HG02938 (cell line): ENCODE measurements at regions not wholly inside any gene's neighbourhood (a gene's known extent, or its start where the extent isn't known, plus 50 kb on each side); places are given as distances from the start of the nearest gene placed in this dataset.
"Not testable (repeated sequence)": the region's sequence is repeated elsewhere in the genome, so short reads cannot be mapped to it uniquely, and the experiment has no call there.

Source experiments
- ATAC-seq: cut with Tn5 transposase; IDR thresholded peaks from one replicate; pipeline ENCODE4 v1.9.1; 2021; ENCODE audit warnings: mild to moderate bottlenecking, moderate library complexity; ENCODE audit not compliant: unreplicated experiment

- no peak for ATAC-seq
Measured at GRCh38 chr1:222077206-222077605, 335.3 kb upstream of the DUSP10 start.

- ATAC-seq: no peak
Measured at GRCh38 chr1:222074317-222074716, 332.4 kb upstream of the DUSP10 start.

- ATAC-seq: no peak
Measured at GRCh38 chr1:222073307-222073995, 331.6 kb upstream of the DUSP10 start.

DNA sequence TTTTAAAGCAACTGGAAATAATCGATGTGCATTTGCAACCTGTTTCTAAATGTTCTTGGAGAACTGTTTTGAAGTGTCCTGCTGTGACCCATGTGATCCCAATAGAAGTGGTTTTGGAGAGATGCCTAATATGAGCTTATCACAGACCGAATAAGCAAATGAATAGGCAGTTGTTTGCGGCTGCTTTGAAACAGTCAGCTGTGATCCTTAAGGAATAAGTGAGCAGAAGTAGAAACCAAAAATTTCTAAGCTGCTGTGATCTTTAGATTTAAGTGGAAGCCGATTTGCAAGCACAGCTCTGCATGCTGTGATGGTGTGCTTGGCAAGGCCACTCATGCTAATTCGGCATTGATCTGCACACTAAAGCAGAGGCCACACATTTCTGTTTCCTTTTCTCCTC, 329.5 kb upstream of the DUSP10 start:
- ATAC-seq: no peak

DNA sequence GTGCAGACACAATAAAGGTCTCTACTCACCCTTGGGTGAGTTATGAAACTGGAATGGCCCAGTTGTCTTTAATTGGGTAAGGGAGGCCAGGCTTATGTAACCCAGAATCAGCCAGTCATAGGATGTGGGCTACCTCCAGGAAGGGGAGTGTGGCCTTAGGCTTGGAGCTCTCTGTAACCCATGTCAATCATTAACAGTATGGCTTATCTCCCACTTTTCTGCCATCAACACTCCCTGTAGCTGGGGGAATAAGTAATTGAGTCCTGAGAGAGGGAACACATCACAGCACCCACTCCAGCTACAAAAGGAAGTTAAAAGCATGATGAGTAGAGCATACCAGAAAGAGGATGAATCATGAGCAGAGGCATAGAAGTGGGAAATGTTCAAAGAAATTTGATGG, 327.0 kb upstream of the DUSP10 start:
- ATAC-seq: no peak

- no peak for ATAC-seq
Measured at GRCh38 chr1:222068101-222068500, 326.2 kb upstream of the DUSP10 start.

- ATAC-seq: no peak
Measured at GRCh38 chr1:222066539-222066938, 324.6 kb upstream of the DUSP10 start.

DNA sequence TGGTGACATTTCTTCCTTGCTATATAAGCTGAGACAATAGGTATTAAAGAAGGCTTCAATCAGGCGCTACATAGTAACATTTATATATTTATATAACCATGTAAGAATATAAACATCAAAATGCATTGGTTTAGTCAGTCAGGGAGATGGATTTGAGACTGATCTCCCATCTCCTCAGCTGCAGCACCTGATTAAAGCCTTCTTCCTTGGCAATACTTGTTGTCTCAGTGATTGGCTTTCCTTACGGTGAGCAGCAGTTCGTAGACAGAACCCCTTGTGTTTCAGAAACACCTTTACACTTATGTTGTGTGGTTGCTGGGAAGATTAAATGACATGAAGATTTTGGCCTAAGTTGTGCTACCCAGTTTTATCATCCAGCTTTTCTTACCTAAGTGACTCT, 323.3 kb upstream of the DUSP10 start:
- ATAC-seq: no peak

DNA sequence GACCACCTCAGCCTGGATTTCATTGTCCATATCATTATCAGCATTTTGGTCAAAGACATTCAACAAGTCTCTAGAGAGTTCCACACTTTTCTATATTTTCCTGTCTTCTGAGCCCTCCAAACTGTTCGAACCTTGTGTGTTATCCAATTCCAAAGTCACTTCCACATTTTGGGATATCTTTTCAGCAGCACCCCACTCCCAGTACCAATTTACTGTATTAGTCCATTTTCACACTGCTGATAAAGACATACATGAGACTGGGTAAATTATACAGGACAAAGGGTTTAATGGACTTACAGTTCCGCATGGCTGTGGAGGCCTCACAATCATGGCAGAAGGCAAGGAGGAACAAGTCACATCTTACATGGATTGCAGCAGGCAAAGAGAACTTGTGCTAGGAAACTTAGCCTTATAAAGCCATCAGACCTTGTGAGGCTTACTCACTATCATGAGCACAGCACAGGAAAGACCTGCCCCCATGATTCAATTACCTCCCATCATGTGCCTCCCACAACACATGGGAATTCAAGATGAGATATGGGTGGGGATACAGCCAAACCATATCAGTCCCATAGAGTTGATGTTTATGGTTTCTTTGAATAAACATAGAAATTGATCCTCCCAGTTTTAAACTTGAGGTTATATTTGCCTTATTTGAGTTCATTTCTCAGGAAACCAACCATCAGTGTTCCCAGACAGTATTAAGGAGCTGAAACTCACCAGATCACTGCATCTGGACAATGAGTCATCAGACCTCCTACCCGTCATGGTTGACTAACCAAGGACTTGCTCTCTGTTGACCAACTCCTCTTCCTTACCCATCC, 322.7 kb upstream of the DUSP10 start:
- ATAC-seq: no peak

DNA sequence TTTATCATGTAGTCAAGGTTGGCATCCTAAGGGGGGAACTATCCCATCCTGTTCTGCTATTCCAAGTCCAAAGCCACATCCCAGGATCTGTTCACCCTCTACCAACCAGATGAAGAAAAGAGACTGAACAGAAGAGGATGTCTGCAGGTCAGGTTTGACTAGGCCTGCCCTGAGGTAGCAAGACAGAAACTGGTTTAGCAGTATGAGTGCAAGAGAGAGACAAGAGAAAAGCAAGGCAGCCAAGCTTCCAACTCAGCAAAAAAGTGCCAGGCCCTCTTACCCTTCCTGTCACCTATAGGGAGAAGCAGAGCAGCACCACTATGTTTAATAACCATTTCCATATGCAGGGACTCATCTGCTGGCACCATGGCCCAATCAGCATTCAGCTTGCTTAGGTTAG, 320.8 kb upstream of the DUSP10 start:
- no peak for ATAC-seq

DNA sequence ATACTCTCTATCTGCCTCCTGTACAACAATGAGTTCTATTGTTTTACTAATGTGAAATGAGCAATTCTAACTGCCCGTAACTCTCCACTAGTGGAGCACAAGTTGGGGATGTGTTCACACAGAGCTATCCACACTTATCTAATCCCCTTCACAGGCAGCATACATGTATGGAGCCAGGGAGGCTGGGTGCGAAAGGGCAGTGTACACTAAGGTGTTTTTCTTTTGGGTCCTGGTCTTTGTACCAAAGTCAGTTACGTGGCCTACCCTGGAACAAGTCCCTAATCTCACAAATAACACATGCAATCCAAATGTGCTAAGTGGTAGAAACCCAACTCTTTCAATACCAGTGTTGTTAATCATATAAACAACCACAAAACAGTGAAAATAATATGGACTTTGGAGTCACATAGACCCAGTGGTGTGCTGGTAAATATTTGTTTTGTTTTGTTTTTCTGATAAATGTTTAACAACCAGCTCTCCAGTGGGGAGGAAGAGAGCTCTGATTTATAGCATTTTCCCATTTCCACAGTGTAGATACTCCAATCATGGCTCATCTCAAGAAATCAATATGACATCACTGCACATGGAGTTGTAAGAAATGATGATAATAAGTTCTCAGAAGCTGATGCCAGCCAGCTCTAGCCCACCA, 319.9 kb upstream of the DUSP10 start:
- ATAC-seq: no peak

GRCh38 chr1:222060210-222060916, 318.5 kb upstream of the DUSP10 start:
- no peak for ATAC-seq

DNA sequence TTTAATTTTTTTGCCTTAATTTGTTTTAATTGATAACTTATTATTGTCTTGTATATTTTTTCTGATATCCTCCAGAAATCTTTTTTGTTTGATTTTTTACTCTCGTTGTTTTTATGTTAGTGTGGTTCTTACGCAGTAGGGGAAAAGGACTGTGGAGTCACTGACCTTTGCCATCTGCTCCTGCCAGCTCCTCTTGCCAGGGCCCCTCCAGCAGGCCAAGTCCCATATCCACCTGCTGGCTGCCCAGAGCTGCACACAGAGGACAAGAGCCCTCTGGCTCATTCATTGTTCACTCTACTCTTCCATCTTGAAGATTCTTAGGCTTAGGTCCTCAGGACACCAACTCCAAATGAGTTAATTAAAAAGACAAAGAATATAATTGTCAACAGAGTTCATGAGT, 316.4 kb upstream of the DUSP10 start:
- no peak for ATAC-seq

DNA sequence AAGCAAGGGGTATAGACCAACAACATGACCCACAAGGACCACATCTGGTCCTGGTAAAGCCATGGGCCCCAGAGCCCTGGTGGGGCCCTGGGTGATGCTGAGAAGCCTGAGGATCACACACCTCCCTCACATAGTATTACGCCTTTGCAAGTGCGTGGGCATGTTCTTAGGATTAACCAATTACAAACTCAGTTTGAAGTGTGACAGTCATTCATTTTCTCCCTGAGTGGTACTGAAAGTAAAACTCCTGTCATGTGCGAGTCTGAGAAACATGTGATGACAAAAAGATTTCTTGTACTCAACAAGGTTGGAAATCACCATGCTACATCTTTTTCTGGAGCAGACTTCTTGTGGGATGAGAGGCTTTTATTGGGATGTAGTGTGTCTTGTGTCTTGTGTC, 315.3 kb upstream of the DUSP10 start:
- peak; percentile 83 for ATAC-seq

GRCh38 chr1:222054416-222054815, 312.5 kb upstream of the DUSP10 start:
- no peak for ATAC-seq

- no peak for ATAC-seq
Measured at GRCh38 chr1:222053790-222054294, 312.0 kb upstream of the DUSP10 start.

DNA sequence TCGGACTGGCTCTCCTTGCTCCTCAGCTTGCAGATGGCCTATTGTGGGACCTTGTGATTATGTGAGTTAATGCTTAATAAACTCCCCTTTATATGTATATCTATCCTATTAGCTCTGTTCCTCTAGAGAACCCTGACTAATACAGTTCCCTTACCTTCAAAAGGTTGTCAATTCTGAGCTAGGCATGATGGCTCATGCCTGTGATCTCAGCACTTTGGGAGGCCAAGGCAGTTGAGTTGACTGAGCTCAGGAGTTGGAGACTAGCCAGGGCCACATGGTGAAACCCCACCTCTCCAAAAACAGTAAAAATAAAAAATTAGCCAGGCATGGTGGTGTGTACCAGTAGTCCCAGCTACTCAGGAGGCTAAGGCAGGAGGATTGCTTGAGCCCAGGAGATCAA, 309.4 kb upstream of the DUSP10 start:
- ATAC-seq: not testable (repeated sequence)

- not testable (repeated sequence) for ATAC-seq
Measured at GRCh38 chr1:222049661-222050060, 307.8 kb upstream of the DUSP10 start.

DNA sequence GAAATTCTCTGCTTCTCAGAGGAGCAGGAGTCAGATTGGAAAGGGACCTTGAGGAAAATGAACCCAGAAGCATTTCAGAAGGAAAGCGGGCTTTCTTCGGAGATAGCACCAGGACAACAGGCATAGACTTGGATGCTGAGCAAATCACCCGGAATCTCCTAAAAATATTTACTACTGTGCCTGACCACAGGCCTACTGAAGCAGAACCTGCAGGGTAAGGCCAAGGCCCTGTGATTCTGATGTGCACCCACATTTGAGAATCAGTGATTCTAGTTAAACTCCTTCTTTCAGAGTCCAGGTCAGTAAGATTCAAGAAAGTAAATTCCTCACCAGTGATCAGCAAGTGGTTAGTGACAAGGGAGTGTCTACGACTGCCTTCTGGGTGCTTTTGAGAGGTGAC, 307.3 kb upstream of the DUSP10 start:
- ATAC-seq: no peak

DNA sequence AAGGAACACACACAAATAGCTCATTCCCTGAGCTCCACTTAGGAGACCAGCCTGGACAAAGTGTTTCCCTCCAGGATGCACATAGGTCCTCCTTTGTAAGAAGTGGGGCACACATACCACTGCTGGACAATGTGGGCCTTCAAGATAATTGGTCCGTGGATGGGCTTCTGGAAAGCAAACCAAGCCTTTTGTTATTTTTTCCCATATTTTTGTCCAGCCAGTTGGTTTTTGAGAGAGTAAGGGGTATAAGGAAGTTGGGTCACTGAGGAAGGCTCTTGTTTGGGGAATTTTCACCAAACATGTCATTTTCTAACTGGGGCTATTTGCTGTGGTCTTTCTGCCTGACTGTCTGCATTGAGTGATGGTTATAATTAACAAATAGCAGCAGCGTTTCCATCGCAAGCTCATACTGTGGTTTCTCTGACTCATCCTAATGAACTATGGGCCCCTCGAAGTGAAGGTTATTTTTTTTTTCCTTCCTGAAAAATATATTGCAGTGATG, 306.3 kb upstream of the DUSP10 start:
- ATAC-seq: peak; percentile 81

- ATAC-seq: no peak
Measured at GRCh38 chr1:222047366-222047765, 305.5 kb upstream of the DUSP10 start.
